Activated CD8-positive, alpha-beta T cell treated with anti-CD3 and anti-CD28 coated beads for 36 hours (primary cell): ENCODE measurements at regions not wholly inside any gene's neighbourhood (a gene's known extent, or its start where the extent isn't known, plus 50 kb on each side); places are given as distances from the start of the nearest gene placed in this dataset.

Source experiments
- ATAC-seq: fragments of 200-7000 bp; cut with Tn5 transposase; one replicate; pipeline ENCODE4 v1.10.0; 2021; ENCODE audit warnings: mild to moderate bottlenecking, moderate library complexity
- CTCF ChIA-PET: fragments of 350-600 bp; sonication (Branson Sonifier 250); formaldehyde crosslinking; loops from one replicate; lab custom pipeline; 2021; ENCODE audit warnings: antibody characterized with exemption; lab: Charles Lee
- POLR2A ChIA-PET: fragments of 350-600 bp; sonication (Branson Sonifier 250); formaldehyde crosslinking; loops from one replicate; lab custom pipeline; 2021; ENCODE audit warnings: antibody characterized with exemption; lab: Charles Lee
- DNase-seq: peaks from one replicate; pipeline ENCODE4 v3.0.0-alpha.2; 2020
- H3K27ac Mint-ChIP-seq: one replicate; pipeline ENCODE4 v1.8.0; 2021; ENCODE audit warnings: mild to moderate bottlenecking, mixed read lengths
- H3K27me3 Mint-ChIP-seq: one replicate; pipeline ENCODE4 v1.8.0; 2021; ENCODE audit warnings: mixed read lengths
- H3K36me3 Mint-ChIP-seq: one replicate; pipeline ENCODE4 v1.8.0; 2021; ENCODE audit warnings: low read depth, mixed read lengths
- H3K4me1 Mint-ChIP-seq: one replicate; pipeline ENCODE4 v1.8.0; 2021; ENCODE audit warnings: low read depth, mixed read lengths
- H3K4me3 Mint-ChIP-seq: one replicate; pipeline ENCODE4 v1.8.0; 2021; ENCODE audit warnings: mild to moderate bottlenecking, moderate library complexity, mixed read lengths
- H3K9me3 Mint-ChIP-seq: one replicate; pipeline ENCODE4 v1.8.0; 2021; ENCODE audit warnings: mixed read lengths
- CTCF ChIP-seq: fragments of 200-600 bp; IDR thresholded peaks from one replicate; pipeline ENCODE4 v1.8.0; 2022; ENCODE audit warnings: antibody characterized with exemption, mild to moderate bottlenecking
- intact Hi-C: fragments of 100-400 bp; cut with micrococcal nuclease; formaldehyde crosslinking; loops from one replicate; pipeline ENCODE4 v1.10.0; 2022

- ChIA-PET POLR2A (no interaction called here), CTCF (interaction anchor here (0.6 to 2.8 kb wide), 16 partner anchors 10 to 330 kb away, joined by 3 to 13 read pairs (median 4); no protein-coding TSS in a partner anchor)
- ATAC-seq: peak; percentile 67
- no peak overlapping the region for H3K27ac Mint-ChIP-seq
- intact Hi-C loops: no loop called here
- H3K9me3 Mint-ChIP-seq: no peaks in the 10 kb centered on the region
- DNase-seq: peak; percentile 26
- peak; percentile 59 for TF ChIP-seq CTCF
- peaks cover 2% of the 10 kb centered on the region for H3K4me1 Mint-ChIP-seq
- no peaks in the 10 kb centered on the region for H3K27me3 Mint-ChIP-seq
- no peaks in the 10 kb centered on the region for H3K36me3 Mint-ChIP-seq
- H3K4me3 Mint-ChIP-seq: no peak overlapping the region
These were observed 55.0 kb upstream of the PRDM5 start for GRCh38 chr4:120977435-120977997.

- H3K9me3 Mint-ChIP-seq: no peaks in the 10 kb centered on the region
- no peaks in the 10 kb centered on the region for H3K27me3 Mint-ChIP-seq
- ChIA-PET CTCF (no interaction called here), POLR2A (no interaction called here)
- intact Hi-C loops: no loop called here
- H3K4me1 Mint-ChIP-seq: peaks cover 2% of the 10 kb centered on the region
- no peak for TF ChIP-seq CTCF
- no peak for DNase-seq
- no peak overlapping the region for H3K27ac Mint-ChIP-seq
- ATAC-seq: no peak
- no peaks in the 10 kb centered on the region for H3K36me3 Mint-ChIP-seq
- no peak overlapping the region for H3K4me3 Mint-ChIP-seq
These were observed 50.7 kb upstream of the PRDM5 start for GRCh38 chr4:120973207-120973606.
